MM.1S (cell line): ENCODE measurements at regions not wholly inside any gene's neighbourhood (a gene's known extent, or its start where the extent isn't known, plus 50 kb on each side); places are given as distances from the start of the nearest gene placed in this dataset.

Source experiments
- EZH2 ChIP-seq: fragments of 300-600 bp; sonication (generic); optimal IDR thresholded peaks from 2 replicates; pipeline ENCODE3; 2017; ENCODE audit warnings: low read depth, mild to moderate bottlenecking, antibody characterized with exemption, low read length, mixed read lengths
- EZH2phosphoT487 ChIP-seq: fragments of 300-600 bp; sonication (generic); IDR thresholded peaks from 2 replicates; pipeline ENCODE4 v1.6.1; 2018; ENCODE audit warnings: antibody characterized with exemption, low read length
- TF ChIP-seq, protein P1 (sequence below): fragments of 300-600 bp; sonication (generic); IDR thresholded peaks from 2 replicates; pipeline ENCODE4 v1.5.1; 2016; ENCODE audit warnings: antibody characterized with exemption, low read length, mixed read lengths

DNA sequence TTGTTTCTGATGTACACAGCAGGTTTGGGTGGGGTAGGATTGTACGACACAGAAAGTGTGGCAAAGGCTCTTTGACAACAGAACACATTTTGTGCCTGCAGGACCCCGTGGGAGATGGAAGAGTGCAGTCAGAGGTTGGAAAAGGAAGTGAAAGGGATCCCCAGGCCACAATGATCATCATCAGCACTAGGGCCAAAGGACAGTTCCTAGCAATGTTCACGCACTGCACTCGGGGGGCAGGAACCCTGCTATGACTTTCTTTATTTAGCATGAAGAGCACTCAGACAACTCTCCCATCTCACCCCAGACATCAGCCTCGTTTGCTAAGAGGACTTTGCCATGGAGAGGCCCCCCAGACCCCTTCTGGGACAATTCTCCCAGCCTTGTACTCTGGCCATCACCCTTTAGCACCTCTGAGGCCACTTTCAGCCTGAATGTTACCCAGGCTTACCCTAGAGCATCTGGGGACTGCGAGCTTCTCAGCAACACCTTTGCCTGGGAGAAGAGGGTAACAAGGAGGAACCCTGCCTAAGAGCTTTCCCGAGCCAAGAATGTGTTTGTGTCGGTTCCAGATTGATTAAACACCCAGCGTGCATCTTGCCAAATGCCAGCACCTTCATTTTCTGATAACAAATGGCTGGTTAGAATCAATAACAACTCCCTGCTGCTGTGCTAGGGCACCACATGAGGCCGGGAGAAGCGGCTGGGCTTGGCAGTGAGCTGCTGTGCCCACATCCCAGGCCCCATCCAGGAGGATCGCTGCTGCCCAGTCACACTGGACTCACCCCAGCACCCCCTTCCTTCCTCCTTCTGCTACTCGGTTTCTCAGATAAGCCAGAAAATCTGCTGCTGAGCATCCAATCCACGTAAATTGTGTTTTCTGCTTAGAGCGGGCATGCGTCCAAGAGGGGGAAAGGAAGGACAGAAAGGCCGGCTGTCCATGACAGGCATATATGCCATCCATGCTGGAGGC lies 633.1 kb downstream of the AJAP1 start:
- TF ChIP-seq, protein P1, sequence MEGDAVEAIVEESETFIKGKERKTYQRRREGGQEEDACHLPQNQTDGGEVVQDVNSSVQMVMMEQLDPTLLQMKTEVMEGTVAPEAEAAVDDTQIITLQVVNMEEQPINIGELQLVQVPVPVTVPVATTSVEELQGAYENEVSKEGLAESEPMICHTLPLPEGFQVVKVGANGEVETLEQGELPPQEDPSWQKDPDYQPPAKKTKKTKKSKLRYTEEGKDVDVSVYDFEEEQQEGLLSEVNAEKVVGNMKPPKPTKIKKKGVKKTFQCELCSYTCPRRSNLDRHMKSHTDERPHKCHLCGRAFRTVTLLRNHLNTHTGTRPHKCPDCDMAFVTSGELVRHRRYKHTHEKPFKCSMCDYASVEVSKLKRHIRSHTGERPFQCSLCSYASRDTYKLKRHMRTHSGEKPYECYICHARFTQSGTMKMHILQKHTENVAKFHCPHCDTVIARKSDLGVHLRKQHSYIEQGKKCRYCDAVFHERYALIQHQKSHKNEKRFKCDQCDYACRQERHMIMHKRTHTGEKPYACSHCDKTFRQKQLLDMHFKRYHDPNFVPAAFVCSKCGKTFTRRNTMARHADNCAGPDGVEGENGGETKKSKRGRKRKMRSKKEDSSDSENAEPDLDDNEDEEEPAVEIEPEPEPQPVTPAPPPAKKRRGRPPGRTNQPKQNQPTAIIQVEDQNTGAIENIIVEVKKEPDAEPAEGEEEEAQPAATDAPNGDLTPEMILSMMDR: no peak
- TF ChIP-seq EZH2phosphoT487 (no peak), EZH2 (no peak)
